Endothelial cell of umbilical vein (primary cell): ENCODE measurements at regions not wholly inside any gene's neighbourhood (a gene's known extent, or its start where the extent isn't known, plus 50 kb on each side); places are given as distances from the start of the nearest gene placed in this dataset.

Experiments
- BruUV-seq: library from RNA; stranded (reverse); fragments of 400-500 nt; replicated peaks from 2 replicates; lab custom pipeline; 2021; lab: Mats Ljungman, UMichigan
- CTCF ChIA-PET: fragments of 300-600, 350-600 bp; sonication (Branson Sonifier 250); formaldehyde crosslinking; loops from one replicate; lab custom pipeline; 2021; ENCODE audit warnings: antibody characterized with exemption, inconsistent platforms; lab: Charles Lee
- POLR2A ChIA-PET: fragments of 300-600, 350-600 bp; sonication (Branson Sonifier 250); formaldehyde crosslinking; loops from one replicate; lab custom pipeline; 2021; ENCODE audit warnings: antibody characterized with exemption, inconsistent platforms; lab: Charles Lee
- DNase-seq: peaks from one replicate; pipeline ENCODE4 v3.0.0-alpha.2; 2011; ENCODE audit warnings: low read depth, low spot score
- FAIRE-seq: peaks from 2 replicates; lab custom pipeline; 2011; peaks lifted over from hg19 to GRCh38; lab: Jason Lieb, UNC
- H2AFZ ChIP-seq: 2 replicates; pipeline ENCODE4 v1.6.0; 2012; ENCODE audit warnings: low read depth, low read length, control low read depth, inconsistent platforms
- H3K27ac ChIP-seq: 2 replicates; pipeline ENCODE4 v1.5.1; 2011; ENCODE audit warnings: low read depth, mild to moderate bottlenecking, control low read depth, low read length, moderate library complexity; ENCODE audit not compliant: insufficient read depth
- H3K27me3 ChIP-seq, 2 experiments: 2 replicates each; pipeline versions ENCODE4 v1.6.0 to v1.6.1; 2011; ENCODE audit warnings: low read length in 2 of 2, mixed read lengths in 1 of 2; ENCODE audit not compliant: control insufficient read depth in 2 of 2, insufficient read depth in 2 of 2
- H3K36me3 ChIP-seq, 2 experiments: 2 replicates in 1 of 2; 3 replicates in 1 of 2; pipeline ENCODE4 v1.5.1; 2011; ENCODE audit warnings: low read length in 2 of 2, mild to moderate bottlenecking in 1 of 2, moderate library complexity in 1 of 2; ENCODE audit not compliant: control insufficient read depth in 2 of 2, insufficient read depth in 2 of 2; ENCODE audit errors: extremely low read depth in 1 of 2
- H3K4me1 ChIP-seq: 3 replicates; pipeline ENCODE4 v1.5.1; 2011; ENCODE audit warnings: mild to moderate bottlenecking, low read length; ENCODE audit not compliant: control insufficient read depth, insufficient read depth; ENCODE audit errors: extremely low read depth
- H3K4me2 ChIP-seq: 2 replicates; pipeline ENCODE4 v1.6.1; 2011; ENCODE audit warnings: low read length, control low read depth, mixed read lengths; ENCODE audit not compliant: insufficient read depth
- H3K4me3 ChIP-seq, 3 experiments: fragments of 200-600 bp in 1 of 3; sonication (generic), shearing (Covaris generic) in 1 of 3; replicated peaks in 1 of 3; 2 replicates each; pipeline ENCODE4 v1.5.1; 2011 to 2016; ENCODE audit warnings: control low read depth in 3 of 3, low read length in 3 of 3, mild to moderate bottlenecking in 2 of 3, inconsistent platforms in 1 of 3, low read depth in 1 of 3, moderate library complexity in 1 of 3; ENCODE audit not compliant: insufficient read depth in 1 of 3
- H3K79me2 ChIP-seq: 2 replicates; pipeline ENCODE4 v1.6.0; 2012; ENCODE audit warnings: low read length, inconsistent platforms; ENCODE audit not compliant: control insufficient read depth, insufficient read depth
- H3K9ac ChIP-seq: replicated peaks from 2 replicates; pipeline ENCODE3; 2011; ENCODE audit warnings: low read length, control low read depth; ENCODE audit not compliant: insufficient read depth; ENCODE audit errors: extremely low read depth
- H3K9me1 ChIP-seq: replicated peaks from 3 replicates; pipeline ENCODE4 v1.6.0; 2011; ENCODE audit warnings: mild to moderate bottlenecking, low read length; ENCODE audit not compliant: control insufficient read depth, insufficient read depth; ENCODE audit errors: extremely low read depth
- H3K9me3 ChIP-seq: replicated peaks from 2 replicates; pipeline ENCODE4 v1.5.1; 2012; ENCODE audit warnings: low read length, inconsistent platforms; ENCODE audit not compliant: control insufficient read depth, insufficient read depth
- H4K20me1 ChIP-seq: replicated peaks from 2 replicates; pipeline ENCODE3; 2011; ENCODE audit warnings: mild to moderate bottlenecking, low read length; ENCODE audit not compliant: control insufficient read depth, insufficient read depth; ENCODE audit errors: extremely low read depth
- EZH2 ChIP-seq: IDR thresholded peaks from 2 replicates; pipeline ENCODE4 v1.6.1; 2012; ENCODE audit warnings: borderline replicate concordance, low read depth, mild to moderate bottlenecking, moderate library complexity, low read length, inconsistent platforms; ENCODE audit not compliant: severe bottlenecking
- FOS ChIP-seq: IDR thresholded peaks from 2 replicates; pipeline ENCODE4 v1.6.1; 2011; ENCODE audit warnings: mild to moderate bottlenecking, low read length, moderate library complexity, borderline replicate concordance; ENCODE audit not compliant: insufficient read depth
- GATA2 ChIP-seq: IDR thresholded peaks from 2 replicates; pipeline ENCODE4 v1.7.0; 2011; ENCODE audit warnings: low read depth, mild to moderate bottlenecking, moderate library complexity, mixed read lengths, low read length; ENCODE audit not compliant: insufficient read length, insufficient read depth
- JUN ChIP-seq: IDR thresholded peaks from 2 replicates; pipeline ENCODE4 v1.6.1; 2011; ENCODE audit warnings: borderline replicate concordance, low read depth; ENCODE audit not compliant: insufficient read length, insufficient read depth
- MYC ChIP-seq: IDR thresholded peaks from one replicate; pipeline ENCODE4 v1.6.1; 2011; ENCODE audit warnings: mild to moderate bottlenecking, low read depth, low read length
- POLR2A ChIP-seq: IDR thresholded peaks from 2 replicates; pipeline ENCODE4 v1.6.1; 2012; ENCODE audit warnings: low read depth, mild to moderate bottlenecking, control low read depth, low read length
- POLR2AphosphoS5 ChIP-seq: IDR thresholded peaks from 2 replicates; pipeline ENCODE4 v1.6.1; 2012; ENCODE audit warnings: low read depth, mild to moderate bottlenecking, control low read depth, low read length, moderate library complexity; ENCODE audit not compliant: insufficient read depth
- dilution Hi-C: fragments of 300-500 bp; cut with MboI; formaldehyde crosslinking; loops from one replicate; pipeline ENCODE4 v1.15.0; 2019; ENCODE audit warnings: low sequenced_read_pairs; ENCODE audit not compliant: extremely low pct_ligation_motif_present
- intact Hi-C: fragments of 100-400 bp; cut with micrococcal nuclease; formaldehyde crosslinking; loops from one replicate; pipeline ENCODE4 v1.10.0; 2022
- TF ChIP-seq, protein P1 (sequence below), 2 donors: IDR thresholded peaks; 1 replicate in 1 of 2; 2 replicates in 1 of 2; pipeline ENCODE4 v1.5.1; 2011; ENCODE audit warnings: low read length in 2 of 2, mild to moderate bottlenecking in 2 of 2, moderate library complexity in 2 of 2, control low read depth in 1 of 2, inconsistent platforms in 1 of 2, low read depth in 1 of 2; ENCODE audit not compliant: insufficient read depth in 1 of 2; ENCODE audit errors: extremely low read depth in 1 of 2
- TF ChIP-seq, protein P2 (sequence below): IDR thresholded peaks from 2 replicates; pipeline ENCODE4 v1.6.1; 2011; ENCODE audit not compliant: insufficient read depth, insufficient read length

DNA sequence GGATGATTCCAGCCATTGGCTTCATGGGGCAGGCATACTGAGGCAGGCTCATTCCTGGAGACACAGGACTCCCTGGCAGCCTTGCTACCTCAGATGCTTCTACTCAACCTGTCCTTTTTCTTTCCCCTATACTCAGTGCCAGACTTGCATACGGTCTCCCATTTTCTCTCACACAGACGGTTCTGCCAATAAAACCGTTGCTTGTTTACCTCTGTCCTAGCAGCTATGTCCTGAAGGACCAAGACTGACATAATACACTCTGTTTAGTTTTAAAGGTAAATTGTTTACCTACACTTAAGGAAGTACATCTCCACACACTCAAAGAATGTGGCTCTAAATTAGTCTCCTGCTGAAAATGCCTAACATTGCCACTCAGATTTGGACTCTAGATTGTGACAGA is 151.0 kb upstream of the RFX3 start:
- no TSS peak for BruUV-seq
- intact Hi-C loops = no loop called here
- POLR2A ChIA-PET = no interaction called here
- no peak overlapping the region for H3K9ac ChIP-seq
- no peaks in the 10 kb centered on the region for H3K9me1 ChIP-seq
- no peaks in the 10 kb centered on the region for H3K4me1 ChIP-seq
- no peak overlapping the region for H3K27ac ChIP-seq
- H3K79me2 ChIP-seq = no peaks in the 10 kb centered on the region
- no peaks in the 10 kb centered on the region for H3K9me3 ChIP-seq
- H3K4me2 ChIP-seq = no peak overlapping the region
- H3K27me3 ChIP-seq = peaks cover 0 to 6% of the 10 kb centered on the region in 2 experiments
- H3K4me3 ChIP-seq = no peak overlapping the region
- CTCF ChIA-PET = no interaction called here
- TF ChIP-seq POLR2A (no peak), EZH2 (no peak), FOS (no peak), POLR2AphosphoS5 (no peak), GATA2 (no peak), JUN (no peak), MYC (no peak)
- TF ChIP-seq, protein P1, sequence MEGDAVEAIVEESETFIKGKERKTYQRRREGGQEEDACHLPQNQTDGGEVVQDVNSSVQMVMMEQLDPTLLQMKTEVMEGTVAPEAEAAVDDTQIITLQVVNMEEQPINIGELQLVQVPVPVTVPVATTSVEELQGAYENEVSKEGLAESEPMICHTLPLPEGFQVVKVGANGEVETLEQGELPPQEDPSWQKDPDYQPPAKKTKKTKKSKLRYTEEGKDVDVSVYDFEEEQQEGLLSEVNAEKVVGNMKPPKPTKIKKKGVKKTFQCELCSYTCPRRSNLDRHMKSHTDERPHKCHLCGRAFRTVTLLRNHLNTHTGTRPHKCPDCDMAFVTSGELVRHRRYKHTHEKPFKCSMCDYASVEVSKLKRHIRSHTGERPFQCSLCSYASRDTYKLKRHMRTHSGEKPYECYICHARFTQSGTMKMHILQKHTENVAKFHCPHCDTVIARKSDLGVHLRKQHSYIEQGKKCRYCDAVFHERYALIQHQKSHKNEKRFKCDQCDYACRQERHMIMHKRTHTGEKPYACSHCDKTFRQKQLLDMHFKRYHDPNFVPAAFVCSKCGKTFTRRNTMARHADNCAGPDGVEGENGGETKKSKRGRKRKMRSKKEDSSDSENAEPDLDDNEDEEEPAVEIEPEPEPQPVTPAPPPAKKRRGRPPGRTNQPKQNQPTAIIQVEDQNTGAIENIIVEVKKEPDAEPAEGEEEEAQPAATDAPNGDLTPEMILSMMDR (IDR thresholded peaks at IDR 0.05; ENCODE audit: extremely low read depth in 1 of 2, insufficient read depth in 1 of 2, low read depth in 1 of 2, low read length in 2 of 2) = no peak
- TF ChIP-seq, protein P2, sequence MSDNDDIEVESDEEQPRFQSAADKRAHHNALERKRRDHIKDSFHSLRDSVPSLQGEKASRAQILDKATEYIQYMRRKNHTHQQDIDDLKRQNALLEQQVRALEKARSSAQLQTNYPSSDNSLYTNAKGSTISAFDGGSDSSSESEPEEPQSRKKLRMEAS = no peak
- no peak for FAIRE-seq
- no peak overlapping the region for H2AFZ ChIP-seq
- no peaks in the 10 kb centered on the region for H4K20me1 ChIP-seq
- DNase-seq = no peak
- dilution Hi-C loops = no loop called here
- no peaks in the 10 kb centered on the region for H3K36me3 ChIP-seq
